ENCODE measurements at regions not wholly inside any gene's neighbourhood (a gene's known extent, or its start where the extent isn't known, plus 50 kb on each side); places are given as distances from the start of the nearest gene placed in this dataset.

GRCh38 chr4:151829309-151829708 is 68.5 kb upstream of the GATB start:
- no peak for DNase-seq (ENCODE audit: extremely low read depth, low read depth, low spot score)

- DNase-seq (ENCODE audit: extremely low read depth, low read depth, low spot score) = no peak
Observed at GRCh38 chr4:151824656-151825055, 63.8 kb upstream of the GATB start.

GRCh38 chr4:151822331-151822730 is 61.5 kb upstream of the GATB start:
- no peak for DNase-seq (ENCODE audit: extremely low read depth, low read depth, low spot score)

DNA sequence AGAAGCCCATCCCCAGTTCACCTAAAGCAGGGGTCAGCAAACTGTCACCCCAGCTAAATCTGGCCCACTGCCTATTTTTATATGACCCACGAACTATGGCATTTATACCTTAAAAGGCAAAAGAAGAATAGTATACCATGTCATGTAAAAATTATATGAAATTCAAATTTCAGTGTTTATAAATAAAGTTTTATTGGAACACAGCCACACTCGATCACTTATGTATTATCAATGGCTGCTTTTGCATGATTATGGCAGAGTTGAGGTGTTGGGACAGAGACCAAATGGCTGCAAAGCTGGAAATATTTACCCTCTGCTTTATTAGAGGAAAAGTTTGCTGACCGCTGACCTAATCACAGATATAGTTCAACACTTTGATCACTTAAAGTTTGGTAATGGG is 59.2 kb upstream of the GATB start:
- DNase-seq (ENCODE audit: extremely low read depth, low read depth, low spot score) = no peak

DNA sequence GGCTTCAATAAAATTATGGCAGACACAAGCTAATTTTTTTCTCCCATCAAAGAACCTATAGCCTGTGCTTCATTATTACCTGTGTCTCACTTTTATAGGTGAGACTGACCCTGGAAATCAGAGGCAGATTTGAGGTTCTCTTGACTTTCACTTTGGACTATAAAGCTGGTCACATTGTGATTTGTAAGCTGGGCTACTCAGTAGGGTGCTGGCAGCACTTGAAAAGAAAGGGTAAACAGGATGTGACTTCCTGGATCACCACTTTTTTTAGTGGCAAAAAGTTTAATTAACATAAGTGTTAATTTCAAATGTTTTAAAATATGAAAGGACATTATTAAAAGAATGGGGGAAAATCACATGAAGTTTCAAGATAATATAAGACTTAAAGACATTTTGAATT is 50.6 kb upstream of the GATB start:
- DNase-seq (ENCODE audit: extremely low read depth, low read depth, low spot score) = no peak
